ENCODE measurements at regions not wholly inside any gene's neighbourhood (a gene's known extent, or its start where the extent isn't known, plus 50 kb on each side); places are given as distances from the start of the nearest gene placed in this dataset.

DNA sequence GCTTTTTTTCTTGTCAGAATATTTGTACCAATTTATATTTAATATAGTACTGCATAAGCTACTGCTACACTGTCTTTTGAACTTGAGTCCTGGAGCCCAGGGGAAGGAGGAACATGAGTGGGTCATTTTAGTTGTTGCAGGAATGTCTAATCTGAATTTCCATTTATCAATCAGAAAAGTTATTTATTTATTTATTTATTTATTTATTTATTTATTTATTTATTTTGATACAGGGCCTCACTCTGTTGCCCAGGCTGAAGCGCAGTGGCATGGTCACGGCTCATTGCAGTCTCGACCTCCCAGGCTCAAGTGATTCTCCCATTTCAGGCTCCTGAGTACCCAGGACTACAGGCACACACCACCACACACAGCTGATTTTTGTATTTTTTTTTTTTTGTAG is 712.6 kb downstream of the NR2F1-AS1 start:
- H3K4me3 ChIP-seq (ENCODE audit: low read depth, low read length) = no peak overlapping the region
- no peak for DNase-seq (ENCODE audit: low read depth)
- TF ChIP-seq, protein P1, sequence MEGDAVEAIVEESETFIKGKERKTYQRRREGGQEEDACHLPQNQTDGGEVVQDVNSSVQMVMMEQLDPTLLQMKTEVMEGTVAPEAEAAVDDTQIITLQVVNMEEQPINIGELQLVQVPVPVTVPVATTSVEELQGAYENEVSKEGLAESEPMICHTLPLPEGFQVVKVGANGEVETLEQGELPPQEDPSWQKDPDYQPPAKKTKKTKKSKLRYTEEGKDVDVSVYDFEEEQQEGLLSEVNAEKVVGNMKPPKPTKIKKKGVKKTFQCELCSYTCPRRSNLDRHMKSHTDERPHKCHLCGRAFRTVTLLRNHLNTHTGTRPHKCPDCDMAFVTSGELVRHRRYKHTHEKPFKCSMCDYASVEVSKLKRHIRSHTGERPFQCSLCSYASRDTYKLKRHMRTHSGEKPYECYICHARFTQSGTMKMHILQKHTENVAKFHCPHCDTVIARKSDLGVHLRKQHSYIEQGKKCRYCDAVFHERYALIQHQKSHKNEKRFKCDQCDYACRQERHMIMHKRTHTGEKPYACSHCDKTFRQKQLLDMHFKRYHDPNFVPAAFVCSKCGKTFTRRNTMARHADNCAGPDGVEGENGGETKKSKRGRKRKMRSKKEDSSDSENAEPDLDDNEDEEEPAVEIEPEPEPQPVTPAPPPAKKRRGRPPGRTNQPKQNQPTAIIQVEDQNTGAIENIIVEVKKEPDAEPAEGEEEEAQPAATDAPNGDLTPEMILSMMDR (IDR thresholded peaks at IDR 0.05; ENCODE audit: low read depth, low read length, missing control alignments) = no peak
- in situ Hi-C loops (cut with HindIII; ENCODE audit: low sequenced_read_pairs) = no loop called here

DNA sequence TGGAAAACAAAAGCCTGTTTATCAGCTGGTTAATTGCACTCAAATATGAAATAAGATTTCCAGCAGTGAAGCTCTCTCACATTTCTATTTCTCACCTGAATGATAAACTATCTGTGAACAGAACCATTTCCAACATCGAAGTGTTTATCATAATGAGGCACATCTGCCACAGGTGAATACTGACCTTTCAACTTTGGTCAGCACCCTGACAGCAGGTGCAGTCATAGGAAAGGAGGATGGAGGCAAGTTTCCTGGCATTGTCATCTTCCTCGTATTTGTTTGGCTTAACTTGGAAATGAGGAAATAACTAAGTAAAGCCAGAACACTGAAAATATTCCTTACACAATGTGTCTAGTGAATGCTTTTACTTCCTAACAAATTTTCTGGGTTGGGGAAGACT is 716.4 kb downstream of the NR2F1-AS1 start:
- TF ChIP-seq, protein P1 (IDR thresholded peaks at IDR 0.05; ENCODE audit: low read depth, low read length, missing control alignments) = no peak
- in situ Hi-C loops (cut with HindIII; ENCODE audit: low sequenced_read_pairs) = no loop called here
- no peak overlapping the region for H3K4me3 ChIP-seq (ENCODE audit: low read depth, low read length)
- no peak for DNase-seq (ENCODE audit: low read depth)

DNA sequence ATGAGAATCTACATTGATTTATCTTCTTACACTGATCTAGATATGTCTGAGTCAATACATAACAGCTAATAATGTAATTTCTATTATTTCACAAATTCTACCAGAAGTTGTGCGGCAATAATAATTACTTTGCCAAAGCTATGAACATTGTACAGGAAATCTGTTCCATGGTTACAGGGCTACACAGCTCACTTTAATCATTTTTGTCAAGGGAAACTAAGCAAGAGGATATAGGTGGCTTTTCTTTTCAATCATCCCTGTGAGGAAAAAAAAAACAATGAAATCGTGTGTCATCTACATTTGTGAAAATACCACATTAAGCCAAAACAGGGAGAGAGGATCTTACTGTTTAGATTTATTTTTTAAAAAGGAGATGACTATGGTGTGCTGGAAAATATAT is 717.4 kb downstream of the NR2F1-AS1 start:
- no peak overlapping the region for H3K4me3 ChIP-seq (ENCODE audit: low read depth, low read length)
- in situ Hi-C loops (cut with HindIII; ENCODE audit: low sequenced_read_pairs) = no loop called here
- DNase-seq (ENCODE audit: low read depth) = no peak
- TF ChIP-seq, protein P1 (IDR thresholded peaks at IDR 0.05; ENCODE audit: low read depth, low read length, missing control alignments) = no peak

DNA sequence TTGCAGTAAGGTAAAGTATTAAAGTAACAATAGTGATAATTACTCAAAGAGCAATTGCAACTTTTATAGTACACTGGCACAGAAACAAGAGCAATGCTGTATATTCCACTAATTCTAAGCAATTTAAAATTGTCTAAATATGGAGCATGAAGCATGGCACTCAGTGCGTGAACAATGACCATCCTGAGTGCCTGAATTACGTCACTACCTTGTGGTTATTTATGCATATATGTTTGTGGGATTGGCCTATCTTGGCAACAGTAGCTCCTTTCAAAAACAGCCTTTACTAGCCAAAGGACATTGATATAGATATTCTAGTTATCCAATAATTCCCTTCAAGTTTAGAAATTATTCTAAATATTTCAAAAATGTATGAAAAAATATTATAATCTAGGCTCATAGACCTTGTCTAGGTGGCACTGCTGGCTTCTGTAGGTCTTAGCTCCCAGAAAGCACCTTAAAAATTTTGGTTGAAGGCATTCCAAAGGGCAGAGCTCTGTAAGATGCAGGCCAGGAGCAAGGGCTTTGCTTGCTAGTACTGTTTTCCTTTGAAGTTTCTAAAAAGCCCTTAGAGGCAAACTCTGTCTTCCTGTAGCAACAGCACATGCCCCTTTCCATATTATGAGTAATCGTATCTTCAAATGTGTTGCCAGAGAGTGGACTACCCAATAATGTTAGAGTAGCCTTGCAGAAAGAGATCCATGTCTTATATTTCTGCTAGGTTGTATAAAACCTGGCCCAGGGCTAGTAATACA is 719.3 kb downstream of the NR2F1-AS1 start:
- in situ Hi-C loops (cut with HindIII; ENCODE audit: low sequenced_read_pairs) = no loop called here
- no peak overlapping the region for H3K4me3 ChIP-seq (ENCODE audit: low read depth, low read length)
- DNase-seq (ENCODE audit: low read depth) = no peak
- TF ChIP-seq, protein P1 (IDR thresholded peaks at IDR 0.05; ENCODE audit: low read depth, low read length, missing control alignments) = no peak

DNA sequence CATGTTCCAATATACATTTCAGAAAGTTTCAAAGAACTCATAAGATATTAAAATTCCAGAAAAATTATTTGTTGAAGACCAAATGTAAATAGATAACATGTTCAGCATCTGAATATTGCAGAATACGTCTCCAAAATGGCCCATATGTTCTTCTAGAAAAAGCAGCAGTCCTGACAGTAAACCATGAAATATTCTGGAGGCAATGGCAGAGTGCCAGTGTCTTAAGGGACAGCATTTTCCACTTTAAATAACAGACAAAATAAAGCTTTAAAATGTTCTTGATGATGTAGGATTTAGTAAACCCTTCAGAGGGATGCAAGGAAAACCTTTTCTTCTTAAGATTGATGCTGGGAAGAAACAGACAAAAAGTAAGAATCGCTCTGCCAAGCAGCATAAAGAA is 721.0 kb downstream of the NR2F1-AS1 start:
- H3K4me3 ChIP-seq (ENCODE audit: low read depth, low read length) = no peak overlapping the region
- no peak for DNase-seq (ENCODE audit: low read depth)
- in situ Hi-C loops (cut with HindIII; ENCODE audit: low sequenced_read_pairs) = no loop called here
- TF ChIP-seq, protein P1 (IDR thresholded peaks at IDR 0.05; ENCODE audit: low read depth, low read length, missing control alignments) = no peak

DNA sequence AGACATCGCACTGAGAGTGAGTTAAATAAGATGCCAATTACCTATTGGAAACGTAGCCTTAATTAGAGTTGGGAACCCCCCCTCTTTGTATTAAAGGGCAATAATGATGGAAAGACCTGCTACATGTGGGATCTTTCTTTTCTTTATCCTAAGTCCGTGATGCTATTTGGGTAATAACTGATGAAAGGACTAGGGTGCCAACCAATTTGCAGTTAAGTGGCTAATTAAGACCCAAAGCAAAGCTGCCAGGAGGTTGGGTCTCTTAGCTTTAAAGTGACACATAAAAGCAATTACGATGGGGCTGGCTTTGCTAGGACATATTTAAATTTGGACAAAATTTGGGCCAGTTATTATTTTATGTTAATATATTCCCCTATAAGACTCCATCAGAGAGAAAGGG is 728.8 kb downstream of the NR2F1-AS1 start:
- TF ChIP-seq, protein P1 (IDR thresholded peaks at IDR 0.05; ENCODE audit: low read depth, low read length, missing control alignments) = no peak
- DNase-seq (ENCODE audit: low read depth) = no peak
- in situ Hi-C loops (cut with HindIII; ENCODE audit: low sequenced_read_pairs) = no loop called here
- H3K4me3 ChIP-seq (ENCODE audit: low read depth, low read length) = no peak overlapping the region

Data from astrocyte of the cerebellum (primary cell).